Activated T-helper 9 cell treated with anti-CD3 and anti-CD28 coated beads, Interleukin-2, amount 50 U/mL, for 16 hours (primary cell): ENCODE measurements at regions not wholly inside any gene's neighbourhood (a gene's known extent, or its start where the extent isn't known, plus 50 kb on each side); places are given as distances from the start of the nearest gene placed in this dataset.

Experiments
- DNase-seq: peaks from one replicate; pipeline ENCODE4 v3.0.0-alpha.2; 2020; ENCODE audit warnings: low read depth

DNA sequence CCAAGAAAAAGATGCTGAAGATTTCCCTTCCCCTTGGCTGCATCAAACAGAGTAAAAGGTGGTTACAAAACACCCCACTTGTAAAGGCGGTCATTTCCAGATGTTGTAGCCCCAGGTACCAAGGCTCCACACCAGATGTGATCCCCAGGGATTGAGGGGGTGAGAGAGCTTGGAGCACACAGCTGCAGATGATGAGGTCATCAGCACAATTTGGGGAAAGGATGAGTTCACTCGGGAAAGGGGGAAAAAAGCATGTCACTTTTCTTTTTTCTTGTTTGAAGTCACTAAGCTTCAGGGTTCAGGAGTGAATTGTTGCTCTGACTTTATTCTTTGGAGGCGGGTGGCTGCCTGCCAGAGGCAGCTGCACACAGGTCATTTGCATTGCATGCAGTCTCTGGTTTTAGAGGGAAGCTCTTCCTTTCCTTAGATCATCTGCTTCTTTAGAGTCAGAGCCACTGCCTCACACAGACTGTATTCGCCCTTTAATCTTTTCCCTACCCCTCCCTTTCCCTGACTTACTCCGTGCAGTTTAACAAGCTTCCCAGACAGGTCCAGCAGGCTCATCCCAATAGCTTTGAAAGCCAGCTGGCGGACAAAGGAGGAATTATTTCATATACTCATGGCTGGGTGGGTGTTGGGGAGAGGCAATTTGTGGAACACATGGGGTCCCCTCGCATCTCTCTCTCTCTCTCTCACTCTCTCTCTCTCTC, 409.3 kb upstream of the SLC24A2 start:
- no peak for DNase-seq

DNA sequence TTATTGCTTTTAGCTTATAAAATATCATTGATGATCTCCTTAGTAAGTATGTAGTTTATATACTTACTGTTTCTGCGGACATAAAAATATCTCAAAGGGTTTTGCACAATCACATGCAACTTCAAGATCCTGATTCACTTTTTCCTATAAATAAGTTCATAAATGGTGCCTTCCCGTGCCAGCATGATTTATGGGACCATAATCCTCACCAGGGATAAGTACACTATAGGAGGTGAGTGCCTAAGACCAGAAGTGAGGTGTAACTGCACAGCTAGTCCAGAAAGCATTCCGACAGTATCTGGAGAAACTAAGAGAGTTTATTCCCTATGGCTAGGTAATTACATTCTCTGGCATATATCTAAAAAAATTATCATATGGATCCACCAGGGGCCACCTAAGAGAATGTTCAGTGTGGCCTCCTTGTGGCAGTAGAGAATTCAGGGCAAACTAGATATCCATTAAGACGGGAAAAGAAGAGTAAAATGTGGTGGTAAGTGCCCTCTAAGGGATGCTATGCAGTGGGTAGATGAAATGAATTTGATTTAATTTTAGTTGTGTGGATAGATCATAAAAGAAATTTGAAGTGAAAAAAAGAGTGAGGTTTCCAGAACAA, 402.5 kb upstream of the SLC24A2 start:
- no peak for DNase-seq

DNA sequence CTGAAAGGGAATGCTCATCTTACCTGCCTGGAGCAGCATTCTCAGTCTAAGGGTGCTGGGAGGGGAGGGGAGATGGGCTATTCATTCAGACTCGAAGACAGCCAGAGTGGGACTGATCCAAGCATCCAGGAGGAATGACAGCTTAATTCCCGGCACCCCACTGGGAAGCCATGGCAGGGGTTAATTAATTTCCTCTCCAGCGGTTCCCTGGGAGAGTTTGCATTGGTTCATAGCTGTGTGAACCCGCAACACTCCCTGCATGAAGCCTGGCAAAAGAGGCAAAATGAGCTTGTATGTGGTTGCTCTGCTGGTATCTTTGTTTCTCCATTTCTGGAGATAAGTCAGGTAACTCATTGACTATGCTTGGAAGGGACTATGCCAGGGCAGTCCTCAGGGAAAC, 401.0 kb upstream of the SLC24A2 start:
- DNase-seq = no peak

DNA sequence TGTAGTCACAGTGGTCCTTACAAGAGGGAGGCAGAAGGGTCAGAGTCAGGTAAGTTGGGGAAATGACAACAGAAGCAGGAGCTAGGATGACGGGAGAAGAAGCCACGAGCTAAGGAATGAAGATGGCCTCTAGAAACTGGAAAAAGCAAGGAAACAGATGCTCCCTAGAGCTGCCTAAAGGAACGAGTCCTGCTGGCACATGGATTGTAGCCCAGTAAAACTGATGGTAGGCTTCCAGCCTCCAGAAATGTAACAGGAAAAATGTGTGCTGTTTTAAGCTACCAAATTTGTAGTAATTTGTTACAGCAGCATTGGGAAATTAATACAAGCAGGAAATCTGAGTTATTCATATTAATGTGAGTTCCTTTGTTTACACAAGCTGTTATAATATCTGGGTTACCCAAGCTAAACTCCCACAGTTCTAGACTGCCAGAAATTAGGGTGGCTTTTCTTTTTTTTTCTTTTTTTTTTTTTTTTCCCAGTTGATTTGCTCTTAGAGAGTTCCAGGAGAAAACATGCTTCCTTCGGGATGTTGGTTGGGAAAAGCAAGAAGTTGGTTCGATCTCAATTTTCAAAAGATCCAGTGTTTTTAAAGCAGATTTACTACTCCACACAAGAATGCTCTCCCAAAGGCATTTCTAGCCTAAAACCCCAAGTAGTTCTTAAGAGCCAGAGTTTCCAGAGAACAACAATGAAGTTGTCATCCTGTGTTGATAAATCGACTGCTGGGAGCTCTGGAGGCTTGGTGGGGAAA, 400.0 kb upstream of the SLC24A2 start:
- DNase-seq = no peak

DNA sequence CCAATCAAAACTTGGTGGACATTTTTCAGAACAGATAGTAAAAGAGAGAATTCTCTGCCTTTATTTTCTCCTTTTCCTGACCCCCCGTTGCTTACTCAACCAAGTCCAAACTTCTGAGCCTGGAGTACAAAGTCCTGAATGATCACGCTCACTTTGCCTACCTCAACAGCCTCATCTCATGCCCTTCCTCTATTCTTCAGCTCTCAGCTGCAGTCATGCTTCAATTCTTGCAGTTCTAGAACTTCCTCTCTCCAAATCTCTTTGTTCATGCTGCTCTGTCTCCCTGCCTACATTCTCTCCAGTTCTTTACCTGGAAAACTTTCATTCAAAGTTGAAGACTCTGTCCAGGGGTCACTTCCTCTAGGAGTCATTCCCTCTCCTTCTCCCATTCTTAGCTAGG, 398.5 kb upstream of the SLC24A2 start:
- DNase-seq = no peak

DNA sequence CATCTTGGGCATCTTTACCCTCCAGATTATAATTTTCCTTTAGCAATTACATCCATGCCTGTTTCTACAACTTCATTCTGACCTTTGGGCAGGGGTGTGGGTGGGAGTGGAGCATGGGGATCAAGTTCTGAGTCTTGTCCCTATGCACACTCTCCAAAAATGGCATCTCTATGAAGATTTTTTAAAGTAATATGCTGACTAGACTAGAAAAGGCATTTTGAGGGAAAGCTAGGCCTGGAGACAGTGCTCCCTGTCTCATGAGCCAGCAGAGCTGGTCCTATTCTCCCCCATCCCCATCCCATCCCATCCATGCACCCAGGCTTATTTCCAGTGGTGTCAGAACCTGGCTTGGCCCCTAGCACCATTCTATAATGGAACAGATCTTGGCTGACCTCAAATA, 398.0 kb upstream of the SLC24A2 start:
- no peak for DNase-seq

DNA sequence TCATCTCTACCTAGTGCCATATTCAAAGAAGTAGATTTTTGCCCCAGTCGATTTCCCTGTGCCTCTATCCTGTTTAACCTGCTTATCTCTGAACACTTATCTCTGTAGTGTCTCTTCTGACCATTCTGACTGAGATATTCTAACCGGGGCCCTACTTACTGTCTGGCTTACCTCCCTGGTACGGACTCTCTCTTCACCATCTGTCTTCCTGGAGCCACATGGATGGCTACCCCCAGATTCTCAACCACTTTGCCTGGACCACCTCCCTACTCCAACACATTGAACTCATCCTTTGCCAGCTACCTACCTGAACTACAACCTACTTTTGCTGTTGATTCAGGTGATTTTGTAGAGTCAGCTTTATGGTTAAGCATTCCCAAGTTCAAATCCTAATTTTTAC, 397.4 kb upstream of the SLC24A2 start:
- DNase-seq = no peak

DNA sequence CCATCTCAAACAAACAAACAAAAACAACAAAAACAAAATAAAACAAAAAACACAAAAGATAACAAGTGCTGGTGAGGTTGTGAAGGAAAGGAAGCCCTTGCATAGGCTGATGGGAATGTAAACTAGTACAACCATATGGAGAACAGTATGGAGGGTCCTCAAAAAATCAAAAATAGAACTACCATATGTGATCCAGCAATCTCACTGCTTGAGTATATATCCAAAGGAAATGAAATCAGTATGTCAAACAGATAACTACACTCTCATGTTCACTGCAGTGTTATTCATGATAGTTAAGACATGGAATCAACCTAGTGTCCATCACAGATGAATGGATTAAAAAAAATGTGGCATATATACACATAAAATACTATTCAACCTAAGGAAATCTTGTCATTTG, 395.7 kb upstream of the SLC24A2 start:
- DNase-seq = no peak

DNA sequence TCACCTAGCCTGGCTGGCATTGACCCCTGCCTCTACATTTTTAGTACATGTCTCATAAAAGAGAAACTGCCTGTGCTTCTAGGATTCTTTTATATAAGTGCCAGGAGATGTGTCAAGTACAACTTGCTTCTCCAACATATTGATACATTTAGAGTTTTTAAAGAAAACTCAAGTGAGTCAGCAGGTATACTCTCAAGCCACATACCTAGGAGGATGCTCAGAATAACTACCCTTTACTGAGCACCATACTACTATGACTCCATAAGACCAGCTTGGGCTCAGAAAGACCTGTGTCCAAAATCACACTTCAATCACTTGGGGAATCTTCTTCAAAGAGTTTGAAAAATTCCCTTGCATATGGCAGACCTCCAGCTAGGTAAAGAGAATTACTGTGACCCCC, 389.8 kb upstream of the SLC24A2 start:
- DNase-seq = no peak

DNA sequence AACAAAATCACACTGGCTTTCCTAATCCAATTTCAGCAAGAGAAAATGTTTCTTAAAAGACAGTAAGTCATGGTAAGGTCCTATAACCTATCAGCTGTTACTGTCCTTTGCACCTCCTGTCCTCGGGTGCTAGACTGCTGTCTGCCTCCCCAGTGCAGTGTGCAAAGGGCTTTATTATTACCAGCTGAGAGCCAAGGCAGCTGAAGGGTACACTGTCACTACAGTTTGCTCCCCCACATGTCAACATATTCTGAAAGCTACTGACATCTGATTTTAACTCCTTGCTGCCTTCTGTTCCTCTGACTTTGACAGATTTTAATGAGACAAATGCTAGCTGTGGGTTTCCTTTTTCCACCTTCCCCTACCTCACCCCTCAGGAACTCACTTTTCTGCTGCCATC, 389.4 kb upstream of the SLC24A2 start:
- DNase-seq = no peak

DNA sequence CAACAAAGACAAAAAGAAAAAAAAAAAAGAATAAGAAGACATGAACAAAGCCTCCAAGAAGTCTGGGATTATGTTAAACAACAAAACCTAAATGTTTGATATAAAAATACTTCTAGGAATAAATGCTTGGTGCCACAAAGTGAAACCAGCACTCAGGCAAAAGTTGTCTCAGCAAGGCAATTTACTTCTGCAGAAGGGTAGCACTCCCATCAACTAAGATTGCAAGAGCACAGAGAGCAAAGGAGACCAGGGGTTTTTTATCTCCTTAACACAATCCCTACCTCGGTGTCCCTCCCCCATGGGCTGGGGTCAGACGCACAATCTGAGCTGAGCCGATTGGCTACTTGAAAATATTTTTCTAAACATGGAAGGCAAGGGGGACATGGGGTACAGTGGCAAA, 381.3 kb upstream of the SLC24A2 start:
- no peak for DNase-seq

DNA sequence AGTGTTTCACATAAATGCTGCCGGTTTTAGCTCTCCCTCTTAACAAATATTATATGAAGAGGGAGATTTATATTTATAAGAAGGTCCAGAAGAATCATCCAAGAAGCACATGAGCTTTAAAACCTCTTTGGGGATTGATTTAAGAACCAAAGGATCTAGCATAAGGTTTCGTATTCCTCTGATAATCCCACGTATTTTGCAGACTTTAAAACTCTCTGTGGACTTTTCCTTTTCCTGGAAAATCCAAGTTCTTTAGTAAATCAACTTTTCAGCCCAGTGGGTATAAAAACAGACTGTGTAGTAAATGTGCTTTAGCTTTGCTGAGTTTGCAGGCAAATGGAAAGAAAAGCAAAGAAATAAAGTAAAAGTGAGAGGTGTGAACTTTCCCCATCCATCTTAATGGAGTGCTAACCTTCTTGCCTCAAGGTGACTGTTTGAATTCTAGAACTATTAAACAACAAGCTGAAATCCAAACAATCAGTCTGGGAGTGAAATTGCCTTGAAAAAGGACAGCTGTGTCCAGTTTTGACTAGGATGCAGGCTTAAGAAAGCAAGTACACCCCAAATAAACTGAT, 363.4 kb upstream of the SLC24A2 start:
- no peak for DNase-seq

DNA sequence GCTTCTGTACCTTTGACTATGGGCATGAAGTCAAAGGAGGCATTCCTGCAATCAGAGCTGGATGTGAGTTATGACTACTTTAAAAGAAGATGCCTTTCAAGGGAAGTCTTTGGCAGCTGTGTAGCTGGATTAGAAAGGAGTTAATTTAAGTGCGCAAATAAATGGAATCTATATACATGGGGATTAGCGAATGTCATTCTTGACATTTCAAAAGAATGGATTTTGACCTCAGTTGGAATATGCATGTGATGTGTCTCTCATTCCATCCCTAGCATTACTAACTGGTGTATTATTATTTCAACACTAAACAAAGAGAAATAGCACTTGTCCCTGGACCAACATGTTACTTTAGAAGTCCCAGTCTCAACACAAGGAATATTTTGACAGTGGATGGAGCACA, 359.6 kb upstream of the SLC24A2 start:
- no peak for DNase-seq

DNA sequence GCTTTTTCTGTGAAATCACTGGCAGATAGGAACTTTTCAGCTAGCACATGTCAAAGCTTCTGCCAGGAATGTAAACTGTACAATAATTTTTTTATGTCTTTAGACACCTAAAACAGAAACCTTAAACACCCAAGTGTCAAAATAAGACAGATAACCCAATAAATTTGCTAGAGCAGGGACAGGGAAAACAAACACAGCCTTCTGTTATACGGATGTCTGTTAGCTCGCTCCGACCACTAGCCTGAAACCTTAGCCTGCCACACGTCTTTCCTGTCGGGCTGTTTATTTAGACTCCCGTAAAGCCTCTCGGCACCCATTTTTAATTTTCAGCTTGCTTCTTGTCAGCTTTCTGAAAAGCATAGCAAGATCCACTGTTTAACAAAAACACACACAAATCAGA, 355.4 kb upstream of the SLC24A2 start:
- DNase-seq = no peak

DNA sequence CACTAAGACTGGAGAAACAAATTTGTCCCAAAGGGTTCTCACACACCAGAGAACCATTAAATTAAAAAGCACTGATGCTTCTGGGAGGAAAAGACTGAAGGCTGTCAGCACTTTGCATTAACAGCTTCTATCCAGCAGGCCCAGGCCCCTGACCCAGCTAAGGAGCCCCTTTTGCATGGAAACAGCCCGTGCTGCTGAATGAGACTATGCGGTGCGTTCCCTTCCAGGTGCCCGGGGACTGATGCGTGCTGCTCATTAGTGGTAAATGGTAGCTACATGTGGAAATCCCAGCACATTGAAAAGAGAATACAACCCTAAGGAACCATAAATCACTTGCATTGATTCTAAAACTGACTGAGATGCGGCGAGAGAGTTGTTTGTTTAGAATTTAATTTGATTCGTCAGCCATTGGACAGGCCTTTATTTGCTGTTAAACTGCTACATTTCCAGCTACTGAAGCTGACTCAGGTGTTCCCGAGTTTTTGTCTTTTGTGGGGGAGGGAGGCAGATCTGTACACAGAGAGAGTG, 351.0 kb upstream of the SLC24A2 start:
- DNase-seq = no peak

DNA sequence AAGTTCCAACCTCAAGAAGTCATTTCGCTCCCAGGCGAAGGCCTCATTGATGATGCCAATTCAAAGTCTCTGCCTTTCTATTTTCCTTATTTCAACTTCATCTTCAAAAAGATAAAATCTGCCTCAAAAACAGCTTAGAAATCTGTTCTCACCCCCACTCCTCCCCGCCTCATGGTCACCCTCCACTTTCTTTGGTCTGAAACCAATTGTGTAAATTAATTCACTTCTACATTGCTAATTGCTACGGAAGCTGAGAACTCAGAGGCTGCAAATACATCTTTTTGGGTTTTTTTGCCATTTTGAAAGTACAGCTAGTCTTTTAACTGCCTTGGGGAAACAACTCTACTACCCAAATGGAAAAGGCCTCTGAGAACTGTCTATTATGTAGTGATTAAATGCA, 350.0 kb upstream of the SLC24A2 start:
- DNase-seq = no peak

DNA sequence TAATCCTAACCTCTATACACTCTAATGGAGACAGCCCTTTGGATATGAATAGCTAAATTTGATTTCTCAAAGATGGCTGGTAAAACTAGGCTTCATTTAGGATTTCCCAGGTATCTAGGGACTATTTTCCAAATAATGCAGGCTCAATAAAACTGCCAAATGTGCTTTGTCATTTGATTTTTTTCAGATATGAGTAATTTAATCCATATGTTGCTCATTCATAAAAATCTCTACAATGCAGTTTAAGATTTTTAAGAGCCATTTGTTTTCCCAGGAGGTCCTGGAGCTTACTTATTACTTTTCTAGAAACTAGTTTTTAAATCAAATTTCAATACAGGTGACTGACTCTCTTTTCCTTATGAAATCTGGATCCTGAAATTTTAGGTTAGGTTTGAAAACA, 349.3 kb upstream of the SLC24A2 start:
- DNase-seq = no peak

DNA sequence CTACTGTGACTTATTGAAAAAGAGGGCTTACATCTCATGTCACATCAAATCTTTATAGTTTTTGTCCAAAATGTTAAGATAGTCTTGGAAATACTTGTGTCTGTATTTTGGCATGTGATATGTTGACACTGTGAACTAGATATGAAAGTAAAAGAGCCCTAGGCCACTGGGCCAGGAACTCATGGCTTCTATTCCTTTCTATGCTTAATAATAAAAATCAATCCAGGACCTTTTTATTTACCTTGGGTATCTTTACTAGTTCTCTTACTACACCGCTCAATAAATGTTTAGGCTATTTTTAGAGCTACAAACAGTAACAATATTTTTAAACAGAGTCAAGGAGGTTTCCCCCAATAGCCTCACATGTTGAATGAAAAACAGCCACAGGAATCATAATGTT, 348.6 kb upstream of the SLC24A2 start:
- DNase-seq = no peak

DNA sequence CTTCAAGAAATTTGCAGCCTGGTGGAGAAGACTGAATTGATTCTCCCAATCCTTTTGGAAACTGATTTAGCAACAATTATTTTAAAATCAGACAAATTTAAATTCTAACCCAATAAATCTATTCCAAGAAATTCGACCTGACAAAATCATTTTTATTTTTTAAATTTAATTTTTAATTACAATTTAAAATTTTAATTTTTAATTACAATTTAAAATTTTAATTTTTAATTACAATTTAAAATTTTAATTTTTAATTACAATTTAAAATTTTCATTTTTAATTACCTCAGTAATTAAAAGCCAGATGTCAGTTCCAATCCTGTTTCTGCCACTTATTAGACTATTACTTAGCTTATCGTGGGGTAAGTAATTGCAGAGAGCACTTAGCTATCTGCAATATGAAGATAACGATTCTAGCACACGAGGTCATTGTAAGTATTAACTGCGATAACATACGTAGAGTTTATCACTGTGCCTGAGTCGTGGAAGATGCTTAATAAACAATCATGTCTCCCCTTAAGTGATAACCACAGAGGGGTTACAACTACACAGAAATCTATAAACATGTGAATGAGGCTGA, 346.4 kb upstream of the SLC24A2 start:
- DNase-seq = no peak

DNA sequence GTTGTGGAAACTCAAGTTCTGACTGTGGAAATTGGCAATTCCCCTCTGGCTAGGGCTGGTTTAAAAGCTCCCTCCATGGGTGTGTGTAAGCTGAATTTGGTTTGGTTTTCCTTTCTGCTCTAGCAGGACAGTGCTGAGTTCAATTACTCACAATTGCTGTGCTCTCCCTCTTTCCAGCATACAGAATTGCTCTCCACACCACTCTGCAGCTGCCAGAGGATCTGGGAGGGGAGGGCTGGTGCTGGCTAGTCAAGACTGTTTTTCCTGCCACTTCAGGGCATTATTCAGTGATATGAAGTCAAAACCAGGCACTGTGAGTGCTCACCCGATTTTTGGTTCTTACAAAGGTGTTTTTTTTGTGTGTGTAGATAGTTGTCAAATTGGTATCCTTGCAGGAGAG, 336.9 kb upstream of the SLC24A2 start:
- no peak for DNase-seq

DNA sequence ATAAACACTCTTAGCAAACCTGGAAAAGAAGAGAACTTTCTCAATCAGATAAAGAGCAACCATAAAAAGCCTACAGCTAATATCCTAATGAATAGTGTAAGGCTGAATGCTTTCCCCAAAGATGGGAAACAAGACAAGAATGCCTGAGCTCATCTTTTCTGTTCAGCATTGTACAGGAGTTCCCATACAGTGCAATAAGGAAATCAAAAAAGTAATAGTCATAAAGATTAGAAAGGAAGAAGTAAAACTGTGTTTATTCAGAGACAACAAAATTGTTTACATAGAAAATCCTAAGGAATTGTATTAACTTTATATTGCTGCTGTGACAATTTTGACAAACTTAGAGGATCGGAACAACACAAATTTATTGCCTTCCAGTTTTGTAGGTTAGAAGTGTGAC, 330.7 kb upstream of the SLC24A2 start:
- DNase-seq = no peak

DNA sequence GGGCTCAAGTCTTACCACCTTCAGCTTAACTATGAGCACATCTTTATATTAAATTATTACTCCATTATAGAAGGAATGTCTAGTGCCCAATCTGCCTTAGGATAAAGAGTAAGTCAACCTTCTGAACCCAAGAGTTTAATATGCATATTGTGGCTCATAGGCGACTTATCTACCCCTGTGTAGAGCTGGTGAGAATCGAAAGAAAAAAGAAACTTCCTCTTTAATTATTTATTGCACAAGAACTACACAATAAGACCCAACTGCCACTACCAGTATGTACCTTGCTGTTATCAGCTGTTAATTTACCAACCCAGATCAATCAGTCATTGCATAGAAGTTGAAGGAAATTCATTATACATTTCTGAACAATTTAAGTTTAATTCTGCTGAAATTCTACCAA, 329.1 kb upstream of the SLC24A2 start:
- DNase-seq = no peak

DNA sequence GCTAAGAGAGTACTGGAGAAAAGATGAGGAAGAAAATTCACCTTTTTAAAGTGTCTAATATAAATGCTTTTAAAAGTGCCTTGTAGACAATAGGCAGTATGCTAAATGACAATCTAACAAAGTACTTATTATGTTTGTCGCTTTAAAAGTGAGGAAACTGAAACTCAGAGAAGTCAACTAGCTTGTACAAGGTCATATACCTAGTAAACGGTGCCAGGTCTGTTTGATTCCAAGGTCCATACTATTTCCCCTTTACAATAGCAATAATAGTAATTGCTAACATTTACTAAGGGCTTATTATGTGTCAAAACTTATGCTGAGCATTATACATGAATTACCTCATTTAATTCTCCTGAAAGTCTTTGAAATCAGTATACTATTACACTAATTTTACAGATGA, 328.6 kb upstream of the SLC24A2 start:
- no peak for DNase-seq
